SK-N-SH treated with all-trans-retinoic acid at 6 μM for 48 hours (cell line): ENCODE measurements at regions not wholly inside any gene's neighbourhood (a gene's known extent, or its start where the extent isn't known, plus 50 kb on each side); places are given as distances from the start of the nearest gene placed in this dataset.

Experiments used
- ATAC-seq: fragments of 200-7000 bp; cut with Tn5 transposase; 3 replicates; pipeline ENCODE4 v1.9.1; 2020; ENCODE audit warnings: mild to moderate bottlenecking, moderate library complexity
- ARNTL ChIP-seq: fragments of 450-650 bp; formaldehyde crosslinking; IDR thresholded peaks from 2 replicates; pipeline ENCODE4 v1.5.0; 2020; ENCODE audit warnings: low read depth, mild to moderate bottlenecking, moderate library complexity, borderline replicate concordance
- BACH2 ChIP-seq: fragments of 250-450 bp; sonication (Bioruptor Pico); IDR thresholded peaks from 2 replicates; pipeline ENCODE4 v1.9.0; 2021; ENCODE audit warnings: mild to moderate bottlenecking, borderline replicate concordance
- CREB5 ChIP-seq: fragments of 250-450 bp; sonication (Bioruptor Pico); IDR thresholded peaks from 2 replicates; pipeline ENCODE4 v1.5.1; 2020; ENCODE audit warnings: low read depth, mild to moderate bottlenecking, moderate library complexity
- CSDC2 ChIP-seq: fragments of 250-450 bp; sonication (Bioruptor Pico); IDR thresholded peaks from 2 replicates; pipeline ENCODE4 v1.5.0; 2020; ENCODE audit warnings: mild to moderate bottlenecking, moderate library complexity
- ESRRG ChIP-seq: fragments of 250-450 bp; sonication (Bioruptor Pico); IDR thresholded peaks from 2 replicates; pipeline ENCODE4 v1.6.1; 2021; ENCODE audit warnings: mild to moderate bottlenecking
- GLIS3 ChIP-seq: fragments of 250-450 bp; sonication (Bioruptor Pico); IDR thresholded peaks from 2 replicates; pipeline ENCODE4 v1.5.0; 2020; ENCODE audit warnings: mild to moderate bottlenecking, moderate library complexity
- ISL1 ChIP-seq: fragments of 250-450 bp; sonication (Bioruptor Pico); IDR thresholded peaks from 2 replicates; pipeline ENCODE4 v2.1.2; 2022; ENCODE audit warnings: mild to moderate bottlenecking, moderate library complexity
- PPARA ChIP-seq: fragments of 250-450 bp; sonication (Bioruptor Pico); IDR thresholded peaks from 2 replicates; pipeline ENCODE4 v1.5.0; 2020; ENCODE audit warnings: mild to moderate bottlenecking, borderline replicate concordance
- RARB ChIP-seq: fragments of 250-450 bp; sonication (Bioruptor Pico); IDR thresholded peaks from 2 replicates; pipeline ENCODE4 v1.8.0; 2021; ENCODE audit warnings: mild to moderate bottlenecking, moderate library complexity
- SNAI2 ChIP-seq: fragments of 250-450 bp; sonication (Bioruptor Pico); IDR thresholded peaks from 2 replicates; pipeline ENCODE4 v1.5.0; 2020; ENCODE audit warnings: mild to moderate bottlenecking, moderate library complexity
- TCF4 ChIP-seq: fragments of 250-450 bp; sonication (Bioruptor Pico); IDR thresholded peaks from 2 replicates; pipeline ENCODE4 v1.8.0; 2021; ENCODE audit warnings: mild to moderate bottlenecking, moderate library complexity, borderline replicate concordance
- TOX ChIP-seq: fragments of 250-450 bp; sonication (Bioruptor Pico); IDR thresholded peaks from 2 replicates; pipeline ENCODE4 v1.8.0; 2021; ENCODE audit warnings: mild to moderate bottlenecking, moderate library complexity, borderline replicate concordance
- TSHZ2 ChIP-seq: fragments of 250-450 bp; sonication (Bioruptor Pico); IDR thresholded peaks from 2 replicates; pipeline ENCODE4 v1.5.0; 2020; ENCODE audit warnings: mild to moderate bottlenecking, moderate library complexity
- ZC3H10 ChIP-seq: fragments of 250-450 bp; sonication (Bioruptor Pico); IDR thresholded peaks from 2 replicates; pipeline ENCODE4 v1.5.1; 2021; ENCODE audit warnings: mild to moderate bottlenecking, moderate library complexity
- ZFP3 ChIP-seq: fragments of 250-450 bp; sonication (Bioruptor Pico); IDR thresholded peaks from 2 replicates; pipeline ENCODE4 v1.5.0; 2020; ENCODE audit warnings: mild to moderate bottlenecking, moderate library complexity
- ZNF565 ChIP-seq: fragments of 450-650 bp; formaldehyde crosslinking; conservative IDR thresholded peaks from 2 replicates; pipeline ENCODE4 v1.5.0; 2020; ENCODE audit warnings: low read depth, mild to moderate bottlenecking, moderate library complexity
- ZNF70 ChIP-seq: fragments of 450-650 bp; formaldehyde crosslinking; IDR thresholded peaks from 2 replicates; pipeline ENCODE4 v1.5.0; 2020; ENCODE audit warnings: mild to moderate bottlenecking, moderate library complexity
- ZNF8 ChIP-seq: fragments of 450-650 bp; formaldehyde crosslinking; IDR thresholded peaks from 2 replicates; pipeline ENCODE4 v1.5.0; 2020; ENCODE audit warnings: mild to moderate bottlenecking, moderate library complexity
- TF ChIP-seq, protein P1 (sequence below): fragments of 250-450 bp; sonication (Bioruptor Pico); IDR thresholded peaks from 2 replicates; pipeline ENCODE4 v1.8.0; 2021; ENCODE audit warnings: low read depth, mild to moderate bottlenecking, moderate library complexity, borderline replicate concordance
- TF ChIP-seq, protein P2 (sequence below): fragments of 250-450 bp; sonication (Bioruptor Pico); IDR thresholded peaks from 2 replicates; pipeline ENCODE4 v1.5.1; 2021; ENCODE audit warnings: mild to moderate bottlenecking, moderate library complexity

DNA sequence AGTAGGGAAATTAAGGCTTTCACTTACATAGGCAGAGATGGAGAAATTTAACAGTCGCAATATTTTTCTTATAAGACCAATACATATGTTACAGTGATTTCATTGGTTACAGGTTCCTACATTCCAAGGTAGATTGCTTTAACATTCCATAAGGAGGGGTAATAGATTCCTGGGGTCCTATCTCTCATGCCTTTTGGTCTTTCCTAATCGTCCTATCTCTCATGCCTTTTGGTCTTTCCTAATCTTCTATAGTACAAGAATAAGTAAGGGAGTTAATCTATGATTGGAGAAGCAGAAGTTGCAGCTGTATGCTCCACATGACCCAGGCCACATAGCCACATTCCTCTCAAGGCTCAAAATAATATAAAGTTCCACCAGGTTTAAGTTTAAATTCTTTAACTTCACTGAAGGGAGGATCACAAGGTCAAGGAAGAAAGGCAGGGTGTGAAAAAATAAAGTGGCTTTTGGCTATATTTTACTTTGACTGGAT lies 285.0 kb upstream of the BOD1L1 start:
- TF ChIP-seq, protein P1, sequence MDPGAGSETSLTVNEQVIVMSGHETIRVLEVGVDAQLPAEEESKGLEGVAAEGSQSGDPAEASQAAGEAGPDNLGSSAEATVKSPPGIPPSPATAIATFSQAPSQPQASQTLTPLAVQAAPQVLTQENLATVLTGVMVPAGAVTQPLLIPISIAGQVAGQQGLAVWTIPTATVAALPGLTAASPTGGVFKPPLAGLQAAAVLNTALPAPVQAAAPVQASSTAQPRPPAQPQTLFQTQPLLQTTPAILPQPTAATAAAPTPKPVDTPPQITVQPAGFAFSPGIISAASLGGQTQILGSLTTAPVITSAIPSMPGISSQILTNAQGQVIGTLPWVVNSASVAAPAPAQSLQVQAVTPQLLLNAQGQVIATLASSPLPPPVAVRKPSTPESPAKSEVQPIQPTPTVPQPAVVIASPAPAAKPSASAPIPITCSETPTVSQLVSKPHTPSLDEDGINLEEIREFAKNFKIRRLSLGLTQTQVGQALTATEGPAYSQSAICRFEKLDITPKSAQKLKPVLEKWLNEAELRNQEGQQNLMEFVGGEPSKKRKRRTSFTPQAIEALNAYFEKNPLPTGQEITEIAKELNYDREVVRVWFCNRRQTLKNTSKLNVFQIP (CRISPR knock-in tag) = no peak
- TF ChIP-seq GLIS3 (CRISPR knock-in tag) (no peak), ZNF8 (CRISPR knock-in tag) (no peak), TCF4 (CRISPR knock-in tag) (no peak), ESRRG (CRISPR knock-in tag) (no peak), ZNF565 (CRISPR knock-in tag) (no peak), ZNF70 (CRISPR knock-in tag) (no peak)
- TF ChIP-seq, protein P2, sequence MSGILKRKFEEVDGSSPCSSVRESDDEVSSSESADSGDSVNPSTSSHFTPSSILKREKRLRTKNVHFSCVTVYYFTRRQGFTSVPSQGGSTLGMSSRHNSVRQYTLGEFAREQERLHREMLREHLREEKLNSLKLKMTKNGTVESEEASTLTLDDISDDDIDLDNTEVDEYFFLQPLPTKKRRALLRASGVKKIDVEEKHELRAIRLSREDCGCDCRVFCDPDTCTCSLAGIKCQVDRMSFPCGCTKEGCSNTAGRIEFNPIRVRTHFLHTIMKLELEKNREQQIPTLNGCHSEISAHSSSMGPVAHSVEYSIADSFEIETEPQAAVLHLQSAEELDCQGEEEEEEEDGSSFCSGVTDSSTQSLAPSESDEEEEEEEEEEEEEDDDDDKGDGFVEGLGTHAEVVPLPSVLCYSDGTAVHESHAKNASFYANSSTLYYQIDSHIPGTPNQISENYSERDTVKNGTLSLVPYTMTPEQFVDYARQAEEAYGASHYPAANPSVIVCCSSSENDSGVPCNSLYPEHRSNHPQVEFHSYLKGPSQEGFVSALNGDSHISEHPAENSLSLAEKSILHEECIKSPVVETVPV (CRISPR knock-in tag) = no peak
- TF ChIP-seq, all 23 proteins: peak for 0

GRCh38 chr4:13912966-13913365 lies 285.4 kb upstream of the BOD1L1 start:
- ATAC-seq = no peak
- TF ChIP-seq BACH2 (CRISPR knock-in tag) = no peak

More for the DNA sequence above, 285.0 kb upstream of the BOD1L1 start:
- no peak for ATAC-seq

DNA sequence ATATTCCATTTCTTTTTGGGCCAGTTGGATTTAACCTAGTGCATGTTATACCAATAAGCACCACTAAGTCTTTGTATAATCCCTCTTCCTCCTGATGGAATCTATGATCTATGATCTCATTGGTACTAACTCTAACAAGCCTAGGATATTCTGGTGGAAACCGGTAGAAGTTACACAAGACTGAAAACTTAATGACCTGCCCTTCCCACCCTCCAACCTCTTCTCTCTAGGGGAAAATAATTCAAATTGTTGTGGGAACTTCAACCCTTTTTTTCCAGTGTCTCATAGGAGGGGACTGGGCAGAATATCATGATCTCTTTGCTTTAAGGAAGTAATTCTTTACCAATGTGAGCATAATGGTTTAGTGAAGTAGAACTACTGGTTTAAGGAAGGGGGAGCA lies 289.5 kb upstream of the BOD1L1 start:
- no peak for ATAC-seq
- TF ChIP-seq ZFP3 (CRISPR knock-in tag) = no peak
- TF ChIP-seq RARB (CRISPR knock-in tag) = no peak
- no peak for TF ChIP-seq ZNF70 (CRISPR knock-in tag)
- no peak for TF ChIP-seq PPARA (CRISPR knock-in tag)
- no peak for TF ChIP-seq TCF4 (CRISPR knock-in tag)
- TF ChIP-seq SNAI2 (CRISPR knock-in tag) = no peak
- TF ChIP-seq ARNTL (CRISPR knock-in tag) = no peak
- no peak for TF ChIP-seq TSHZ2 (CRISPR knock-in tag)
- TF ChIP-seq CSDC2 = no peak

GRCh38 chr4:13918110-13918509 lies 290.6 kb upstream of the BOD1L1 start:
- peak; percentile 85 for ATAC-seq
- TF ChIP-seq ISL1 (no peak), ZNF8 (CRISPR knock-in tag) (no peak), TOX (CRISPR knock-in tag) (no peak), RARB (CRISPR knock-in tag) (no peak), TSHZ2 (CRISPR knock-in tag) (no peak), ARNTL (CRISPR knock-in tag) (no peak)
- TF ChIP-seq, all 23 proteins: peak for 0

DNA sequence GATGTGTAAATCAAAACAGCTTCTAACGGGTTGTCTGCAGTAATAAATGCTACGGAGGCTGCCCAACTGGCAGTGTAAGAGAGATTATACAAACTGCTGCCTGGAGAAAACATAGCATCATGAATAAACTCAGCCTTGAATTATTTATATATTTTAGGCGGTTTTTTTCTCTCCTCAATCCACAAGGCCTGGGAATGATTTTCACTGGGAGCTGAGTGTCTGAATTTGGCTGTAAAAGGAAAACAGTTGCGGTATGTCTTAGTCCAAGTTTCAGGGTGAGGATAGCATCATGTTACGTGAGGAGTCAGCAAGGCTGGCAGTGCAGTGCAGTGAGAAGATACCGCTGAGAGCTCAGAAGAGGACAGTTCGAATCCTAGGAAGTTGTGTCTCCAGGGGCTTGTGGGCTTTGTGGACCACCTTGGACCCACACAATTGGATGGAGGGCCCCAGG lies 291.5 kb upstream of the BOD1L1 start:
- TF ChIP-seq, protein P1 (CRISPR knock-in tag) = no peak
- TF ChIP-seq ZNF565 (CRISPR knock-in tag) (no peak), ARNTL (CRISPR knock-in tag) (no peak), ZC3H10 (CRISPR knock-in tag) (no peak), CREB5 (CRISPR knock-in tag) (no peak), PPARA (CRISPR knock-in tag) (no peak)
- TF ChIP-seq, protein P2 (CRISPR knock-in tag) = no peak
- ATAC-seq = peak; percentile 66
